MM.1S (cell line): ENCODE measurements at regions not wholly inside any gene's neighbourhood (a gene's known extent, or its start where the extent isn't known, plus 50 kb on each side); places are given as distances from the start of the nearest gene placed in this dataset.

Source experiments
- DNase-seq: peaks from one replicate; pipeline ENCODE4 v3.0.0-alpha.2; 2015
- H2AFZ ChIP-seq: fragments of 300-600 bp; sonication (generic); 2 replicates; pipeline ENCODE4 v1.6.0; 2016; ENCODE audit warnings: antibody characterized with exemption, low read length
- H3F3A ChIP-seq: fragments of 300-600 bp; sonication (generic); 2 replicates; pipeline ENCODE4 v1.6.1; 2016; ENCODE audit warnings: mild to moderate bottlenecking, antibody characterized with exemption, low read length, moderate library complexity, mixed read lengths; ENCODE audit not compliant: insufficient read depth
- H3K27ac ChIP-seq: fragments of 300-600 bp; sonication (generic); 2 replicates; pipeline ENCODE4 v1.5.1; 2016; ENCODE audit warnings: mild to moderate bottlenecking, low read length
- H3K27me3 ChIP-seq: fragments of 300-600 bp; sonication (generic); replicated peaks from 2 replicates; pipeline ENCODE4 v1.6.0; 2016; ENCODE audit warnings: low read length; ENCODE audit not compliant: insufficient read depth
- H3K36me3 ChIP-seq: fragments of 300-600 bp; sonication (generic); replicated peaks from 2 replicates; pipeline ENCODE4 v1.6.1; 2016; ENCODE audit warnings: mild to moderate bottlenecking, low read length, mixed read lengths; ENCODE audit not compliant: insufficient read depth
- H3K4me1 ChIP-seq: fragments of 300-600 bp; sonication (generic); 2 replicates; pipeline ENCODE4 v1.6.1; 2016; ENCODE audit warnings: low read length, mixed read lengths
- H3K4me2 ChIP-seq: fragments of 300-600 bp; sonication (generic); 2 replicates; pipeline ENCODE4 v1.6.0; 2016; ENCODE audit warnings: low read depth, low read length
- H3K4me3 ChIP-seq: fragments of 300-600 bp; sonication (generic); 2 replicates; pipeline ENCODE4 v1.5.1; 2016; ENCODE audit warnings: low read length, mixed read lengths
- H3K79me2 ChIP-seq: fragments of 300-600 bp; sonication (generic); 2 replicates; pipeline ENCODE4 v1.6.1; 2016; ENCODE audit warnings: mixed run types, low read length, mixed read lengths
- H3K9ac ChIP-seq: fragments of 300-600 bp; sonication (generic); 2 replicates; pipeline ENCODE4 v1.6.1; 2016; ENCODE audit warnings: low read length, mixed read lengths
- H3K9me2 ChIP-seq: fragments of 300-600 bp; sonication (generic); replicated peaks from 2 replicates; pipeline ENCODE4 v1.6.1; 2016; ENCODE audit warnings: mild to moderate bottlenecking, low read length, mixed read lengths; ENCODE audit not compliant: insufficient read depth
- H3K9me3 ChIP-seq: fragments of 300-600 bp; sonication (generic); replicated peaks from 2 replicates; pipeline ENCODE4 v1.6.1; 2016; ENCODE audit warnings: mild to moderate bottlenecking, low read length, mixed read lengths; ENCODE audit not compliant: insufficient read depth
- H4K20me1 ChIP-seq: fragments of 300-600 bp; sonication (generic); 2 replicates; pipeline ENCODE4 v1.6.1; 2016; ENCODE audit warnings: mild to moderate bottlenecking, low read length, moderate library complexity, mixed read lengths; ENCODE audit not compliant: insufficient read depth
- EZH2 ChIP-seq: fragments of 300-600 bp; sonication (generic); optimal IDR thresholded peaks from 2 replicates; pipeline ENCODE3; 2017; ENCODE audit warnings: low read depth, mild to moderate bottlenecking, antibody characterized with exemption, low read length, mixed read lengths
- EZH2phosphoT487 ChIP-seq: fragments of 300-600 bp; sonication (generic); IDR thresholded peaks from 2 replicates; pipeline ENCODE4 v1.6.1; 2018; ENCODE audit warnings: antibody characterized with exemption, low read length
- TF ChIP-seq, protein P1 (sequence below): fragments of 300-600 bp; sonication (generic); IDR thresholded peaks from 2 replicates; pipeline ENCODE4 v1.5.1; 2016; ENCODE audit warnings: antibody characterized with exemption, low read length, mixed read lengths

GRCh38 chr4:60033826-60034225 lies 1166.3 kb upstream of the ADGRL3 start:
- no peaks in the 10 kb centered on the region for H4K20me1 ChIP-seq
- no peaks in the 10 kb centered on the region for H3K4me1 ChIP-seq
- TF ChIP-seq EZH2phosphoT487 (no peak), EZH2 (no peak)
- TF ChIP-seq, protein P1, sequence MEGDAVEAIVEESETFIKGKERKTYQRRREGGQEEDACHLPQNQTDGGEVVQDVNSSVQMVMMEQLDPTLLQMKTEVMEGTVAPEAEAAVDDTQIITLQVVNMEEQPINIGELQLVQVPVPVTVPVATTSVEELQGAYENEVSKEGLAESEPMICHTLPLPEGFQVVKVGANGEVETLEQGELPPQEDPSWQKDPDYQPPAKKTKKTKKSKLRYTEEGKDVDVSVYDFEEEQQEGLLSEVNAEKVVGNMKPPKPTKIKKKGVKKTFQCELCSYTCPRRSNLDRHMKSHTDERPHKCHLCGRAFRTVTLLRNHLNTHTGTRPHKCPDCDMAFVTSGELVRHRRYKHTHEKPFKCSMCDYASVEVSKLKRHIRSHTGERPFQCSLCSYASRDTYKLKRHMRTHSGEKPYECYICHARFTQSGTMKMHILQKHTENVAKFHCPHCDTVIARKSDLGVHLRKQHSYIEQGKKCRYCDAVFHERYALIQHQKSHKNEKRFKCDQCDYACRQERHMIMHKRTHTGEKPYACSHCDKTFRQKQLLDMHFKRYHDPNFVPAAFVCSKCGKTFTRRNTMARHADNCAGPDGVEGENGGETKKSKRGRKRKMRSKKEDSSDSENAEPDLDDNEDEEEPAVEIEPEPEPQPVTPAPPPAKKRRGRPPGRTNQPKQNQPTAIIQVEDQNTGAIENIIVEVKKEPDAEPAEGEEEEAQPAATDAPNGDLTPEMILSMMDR: no peak
- H3K4me2 ChIP-seq: no peak overlapping the region
- no peaks in the 10 kb centered on the region for H3F3A ChIP-seq
- H3K9me3 ChIP-seq: no peaks in the 10 kb centered on the region
- H3K9me2 ChIP-seq: no peaks in the 10 kb centered on the region
- H3K36me3 ChIP-seq: no peaks in the 10 kb centered on the region
- H3K9ac ChIP-seq: no peak overlapping the region
- H2AFZ ChIP-seq: no peak overlapping the region
- no peak for DNase-seq
- no peak overlapping the region for H3K27ac ChIP-seq
- no peaks in the 10 kb centered on the region for H3K27me3 ChIP-seq
- no peaks in the 10 kb centered on the region for H3K79me2 ChIP-seq
- no peak overlapping the region for H3K4me3 ChIP-seq

DNA sequence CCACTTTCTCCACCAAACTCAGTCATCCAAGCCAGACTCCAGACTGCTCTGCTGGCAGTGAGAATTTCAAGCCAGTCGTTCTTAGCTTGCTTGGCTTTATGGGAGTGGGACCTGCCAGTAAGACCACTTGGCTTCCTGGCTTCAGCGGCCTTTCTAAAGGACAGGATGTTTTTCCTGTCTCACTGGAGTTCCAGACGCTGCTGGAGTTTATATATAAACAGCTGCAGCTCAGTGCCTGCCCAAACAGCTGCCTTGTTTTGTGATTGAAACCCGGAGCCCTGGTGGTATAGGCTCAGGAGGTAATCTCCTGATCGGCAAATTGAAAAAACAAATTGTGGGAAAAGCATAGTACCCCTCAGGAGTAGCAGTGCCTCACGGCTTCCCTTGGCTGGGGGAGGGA lies 1165.8 kb upstream of the ADGRL3 start:
- TF ChIP-seq EZH2phosphoT487: no peak
- TF ChIP-seq, protein P1: no peak
- TF ChIP-seq EZH2: no peak
- no peaks in the 10 kb centered on the region for H3K36me3 ChIP-seq
- no peak for DNase-seq
- H3K4me2 ChIP-seq: no peak overlapping the region
- no peak overlapping the region for H2AFZ ChIP-seq
- no peaks in the 10 kb centered on the region for H3K9me3 ChIP-seq
- no peaks in the 10 kb centered on the region for H3K27me3 ChIP-seq
- H3K79me2 ChIP-seq: no peaks in the 10 kb centered on the region
- H3F3A ChIP-seq: no peaks in the 10 kb centered on the region
- H3K4me3 ChIP-seq: no peak overlapping the region
- no peak overlapping the region for H3K27ac ChIP-seq
- H3K4me1 ChIP-seq: no peaks in the 10 kb centered on the region
- no peaks in the 10 kb centered on the region for H3K9me2 ChIP-seq
- H3K9ac ChIP-seq: no peak overlapping the region
- H4K20me1 ChIP-seq: no peaks in the 10 kb centered on the region

DNA sequence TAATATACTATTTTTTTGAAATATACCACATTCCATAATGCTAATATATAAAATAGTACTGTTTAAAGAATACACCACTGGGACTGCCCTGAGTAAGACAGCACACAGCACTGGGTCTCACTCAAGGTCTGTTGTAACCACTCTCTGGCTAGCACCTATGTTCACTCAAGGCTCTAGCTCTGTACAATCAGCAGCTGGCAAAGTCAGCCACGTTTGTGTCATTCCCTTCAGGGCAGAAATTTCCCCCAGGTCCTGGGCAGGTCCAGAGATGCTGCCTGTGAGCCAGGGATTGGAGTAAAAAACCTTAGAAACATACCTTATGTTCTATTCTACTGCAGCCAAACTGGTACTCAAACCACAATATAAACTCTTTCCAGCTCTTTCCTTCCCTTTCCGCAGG lies 1160.2 kb upstream of the ADGRL3 start:
- no peaks in the 10 kb centered on the region for H3K9me3 ChIP-seq
- H3K4me3 ChIP-seq: no peak overlapping the region
- H3K79me2 ChIP-seq: no peaks in the 10 kb centered on the region
- no peaks in the 10 kb centered on the region for H3K27me3 ChIP-seq
- no peaks in the 10 kb centered on the region for H3K9me2 ChIP-seq
- no peak overlapping the region for H3K9ac ChIP-seq
- no peak overlapping the region for H3K4me2 ChIP-seq
- H3K4me1 ChIP-seq: no peaks in the 10 kb centered on the region
- no peak overlapping the region for H3K27ac ChIP-seq
- H3K36me3 ChIP-seq: no peaks in the 10 kb centered on the region
- no peak overlapping the region for H2AFZ ChIP-seq
- no peaks in the 10 kb centered on the region for H4K20me1 ChIP-seq
- no peak for DNase-seq
- H3F3A ChIP-seq: no peaks in the 10 kb centered on the region
- TF ChIP-seq EZH2 (no peak), EZH2phosphoT487 (no peak)
- TF ChIP-seq, protein P1: no peak
